ENCODE measurements at regions not wholly inside any gene's neighbourhood (a gene's known extent, or its start where the extent isn't known, plus 50 kb on each side); places are given as distances from the start of the nearest gene placed in this dataset.

DNA sequence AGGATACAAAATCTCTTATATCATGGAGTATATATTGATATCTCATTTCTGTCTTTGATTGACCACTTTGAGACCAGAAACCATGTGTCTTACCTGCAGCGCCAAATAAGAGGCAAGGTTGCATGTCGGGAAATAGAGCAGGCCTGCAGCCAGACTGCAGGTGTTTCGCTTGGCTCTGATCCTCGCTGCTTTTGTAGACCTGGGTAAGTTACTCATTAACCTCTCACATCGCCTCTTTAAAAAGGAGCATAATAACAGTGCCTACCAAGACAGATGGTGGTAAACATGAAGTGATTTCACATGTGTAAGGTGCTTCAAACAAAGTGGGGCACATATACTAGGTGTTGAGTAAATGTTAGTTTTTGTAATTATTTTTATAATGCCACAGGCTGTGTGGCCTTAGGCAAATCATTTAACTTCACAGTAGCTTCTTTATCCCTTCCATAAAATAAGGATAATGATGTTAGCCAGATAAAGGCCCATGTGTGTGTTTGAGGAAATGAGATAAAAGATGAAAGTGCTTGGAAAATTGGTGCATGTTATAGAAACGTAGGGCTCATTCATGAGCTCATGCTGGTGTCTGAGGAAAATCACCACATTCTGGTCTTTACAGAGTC is 248.8 kb upstream of the MAP3K7 start:
- TF ChIP-seq EZH2 (IDR thresholded peaks at IDR 0.05; ENCODE audit: low read length): no peak
- TF ChIP-seq, protein P1, sequence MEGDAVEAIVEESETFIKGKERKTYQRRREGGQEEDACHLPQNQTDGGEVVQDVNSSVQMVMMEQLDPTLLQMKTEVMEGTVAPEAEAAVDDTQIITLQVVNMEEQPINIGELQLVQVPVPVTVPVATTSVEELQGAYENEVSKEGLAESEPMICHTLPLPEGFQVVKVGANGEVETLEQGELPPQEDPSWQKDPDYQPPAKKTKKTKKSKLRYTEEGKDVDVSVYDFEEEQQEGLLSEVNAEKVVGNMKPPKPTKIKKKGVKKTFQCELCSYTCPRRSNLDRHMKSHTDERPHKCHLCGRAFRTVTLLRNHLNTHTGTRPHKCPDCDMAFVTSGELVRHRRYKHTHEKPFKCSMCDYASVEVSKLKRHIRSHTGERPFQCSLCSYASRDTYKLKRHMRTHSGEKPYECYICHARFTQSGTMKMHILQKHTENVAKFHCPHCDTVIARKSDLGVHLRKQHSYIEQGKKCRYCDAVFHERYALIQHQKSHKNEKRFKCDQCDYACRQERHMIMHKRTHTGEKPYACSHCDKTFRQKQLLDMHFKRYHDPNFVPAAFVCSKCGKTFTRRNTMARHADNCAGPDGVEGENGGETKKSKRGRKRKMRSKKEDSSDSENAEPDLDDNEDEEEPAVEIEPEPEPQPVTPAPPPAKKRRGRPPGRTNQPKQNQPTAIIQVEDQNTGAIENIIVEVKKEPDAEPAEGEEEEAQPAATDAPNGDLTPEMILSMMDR (optimal IDR thresholded peaks at IDR 0.05 in 1 of 3, IDR thresholded peaks at IDR 0.05 in 1 of 3, conservative IDR thresholded peaks at IDR 0.05 in 1 of 3; ENCODE audit: extremely low read depth in 1 of 3, insufficient read depth in 2 of 3, low read length in 3 of 3): no peak

All from keratinocyte (primary cell).